ENCODE measurements at regions not wholly inside any gene's neighbourhood (a gene's known extent, or its start where the extent isn't known, plus 50 kb on each side); places are given as distances from the start of the nearest gene placed in this dataset.

GRCh38 chr7:136517971-136518370, 350.5 kb upstream of the CHRM2 start:
- no peak overlapping the region for H2BK15ac ChIP-seq (ENCODE audit: low read depth, low read length)
- Mint-ChIP-seq H3K9me3 (no peaks in the 10 kb centered on the region), H3K36me3 (ENCODE audit: insufficient read depth in 1 of 3, low read depth in 3 of 3) (no peaks in the 10 kb centered on the region), H3K4me1 (peaks cover 11 to 13% of the 10 kb centered on the region in 2 experiments), H3K4me3 (no peak overlapping the region), H3K27me3 (ENCODE audit: low read depth) (no peaks in the 10 kb centered on the region), H3K27ac (no peak overlapping the region)
- H2BK12ac ChIP-seq (ENCODE audit: insufficient read length, low read depth, low read length), result no peak overlapping the region
- no peak overlapping the region for H2BK120ac ChIP-seq (ENCODE audit: low read depth, low read length, poor library complexity, severe bottlenecking)
- H2AFZ ChIP-seq (ENCODE audit: low read length), result no peak overlapping the region
- H3K18ac ChIP-seq (ENCODE audit: insufficient read length, low read depth, low read length), result no peak overlapping the region
- no peak overlapping the region for H2AK5ac ChIP-seq (ENCODE audit: insufficient read length, low read length)
- H4K8ac ChIP-seq (replicated peaks; ENCODE audit: insufficient read length, low read depth, low read length), result no peak overlapping the region
- no peaks in the 10 kb centered on the region for H4K20me1 ChIP-seq (ENCODE audit: control insufficient read depth, insufficient read depth, insufficient read length)
- no peak overlapping the region for H3K9ac ChIP-seq (ENCODE audit: extremely low read depth, insufficient read length, low read length)
- H2BK20ac ChIP-seq (ENCODE audit: low read depth, low read length, poor library complexity, severe bottlenecking), result no peak overlapping the region
- TF ChIP-seq CTCF (conservative IDR thresholded peaks at IDR 0.05), result no peak
- no peaks in the 10 kb centered on the region; the same call in 1 of the 2 replicates for H3K4me1 ChIP-seq (ENCODE audit: insufficient read depth, low read length)
- no peak overlapping the region for H3K23ac ChIP-seq (ENCODE audit: insufficient read length, low read depth, low read length)
- H3K27me3 ChIP-seq (ENCODE audit: insufficient read depth, low read length), result no peaks in the 10 kb centered on the region
- H3K4me2 ChIP-seq (ENCODE audit: insufficient read depth, insufficient read length, low read length), result no peak overlapping the region
- H4K5ac ChIP-seq (ENCODE audit: insufficient read length, low read depth, low read length), result no peak overlapping the region
- no peak overlapping the region for H2BK5ac ChIP-seq (ENCODE audit: insufficient read length, low read length)
- H4K91ac ChIP-seq (ENCODE audit: insufficient read length, low read depth, low read length), result no peak overlapping the region
- H3K79me2 ChIP-seq (ENCODE audit: insufficient read depth, low read length), result no peaks in the 10 kb centered on the region
- H3K4ac ChIP-seq (ENCODE audit: low read depth, low read length), result no peak overlapping the region
- DNase-seq, result no peak
- H3K14ac ChIP-seq (ENCODE audit: insufficient read depth, low read length), result no peak overlapping the region
- no CpG with 5 or more reads among the region's 1 CpG for WGBS (ENCODE audit: extremely low coverage, insufficient read length, low lambda C conversion rate)
- H3K9me3 ChIP-seq (ENCODE audit: control insufficient read depth, low read depth, low read length), result no peaks in the 10 kb centered on the region
- no peak overlapping the region for H3K56ac ChIP-seq (ENCODE audit: insufficient read length, low read depth, low read length)
- H3T11ph ChIP-seq (ENCODE audit: low read length), result no peak overlapping the region
- no peak overlapping the region for H3K27ac ChIP-seq (ENCODE audit: insufficient read length, low read depth, low read length)
- no peaks in the 10 kb centered on the region for H3K79me1 ChIP-seq (ENCODE audit: insufficient read depth, low read depth, low read length, poor library complexity, severe bottlenecking)
- H3K23me2 ChIP-seq (ENCODE audit: insufficient read length, low read depth, low read length, poor library complexity, severe bottlenecking), result no peaks in the 10 kb centered on the region
